ENCODE measurements at regions not wholly inside any gene's neighbourhood (a gene's known extent, or its start where the extent isn't known, plus 50 kb on each side); places are given as distances from the start of the nearest gene placed in this dataset.

GRCh38 chr13:62358646-62358932, 942.9 kb upstream of the PCDH20 start:
- Histone ChIP-seq H3K4me3 (no peak overlapping the region), H3K4me1 (no peaks in the 10 kb centered on the region), H3K9me3 (no peaks in the 10 kb centered on the region), H3K36me3 (no peaks in the 10 kb centered on the region), H3K27ac (no peak overlapping the region), H3K27me3 (no peaks in the 10 kb centered on the region)
- intact Hi-C loops (cut with DNase I; ENCODE audit: low total_unique reads) (no loop called here), in situ Hi-C loops (cut with MboI; ENCODE audit: low sequenced_read_pairs in 4 of 4) (no loop called here)
- DNase-seq: no peak
- no peak for ATAC-seq
- TF ChIP-seq POLR2A (IDR thresholded peaks at IDR 0.05): no peak
- TF ChIP-seq CTCF (IDR thresholded peaks at IDR 0.05 in 4 of 5, conservative IDR thresholded peaks at IDR 0.05 in 1 of 5): no peak

- in situ Hi-C loops (cut with MboI; ENCODE audit: low sequenced_read_pairs in 4 of 4): no loop called here
- no peak for TF ChIP-seq POLR2A (IDR thresholded peaks at IDR 0.05)
- no peak for TF ChIP-seq CTCF (IDR thresholded peaks at IDR 0.05 in 4 of 5, conservative IDR thresholded peaks at IDR 0.05 in 1 of 5)
- intact Hi-C loops (cut with DNase I; ENCODE audit: low total_unique reads): no loop called here
Observed at GRCh38 chr13:62357887-62358645, 942.4 kb upstream of the PCDH20 start.

GRCh38 chr13:62356977-62357376, 941.3 kb upstream of the PCDH20 start:
- DNase-seq: no peak
- Histone ChIP-seq H3K4me3 (no peak overlapping the region), H3K4me1 (no peaks in the 10 kb centered on the region), H3K27me3 (no peaks in the 10 kb centered on the region), H3K36me3 (no peaks in the 10 kb centered on the region), H3K27ac (no peak overlapping the region), H3K9me3 (no peaks in the 10 kb centered on the region)
- no peak for ATAC-seq
- no peak for TF ChIP-seq CTCF (IDR thresholded peaks at IDR 0.05 in 4 of 5, conservative IDR thresholded peaks at IDR 0.05 in 1 of 5)
- TF ChIP-seq POLR2A (IDR thresholded peaks at IDR 0.05): no peak
- intact Hi-C loops (cut with DNase I; ENCODE audit: low total_unique reads): no loop called here
- in situ Hi-C loops (cut with MboI; ENCODE audit: low sequenced_read_pairs in 4 of 4): no loop called here

More at GRCh38 chr13:62357887-62358645, 942.4 kb upstream of the PCDH20 start:
- no peaks in the 10 kb centered on the region for H3K9me3 ChIP-seq
- no peak for ATAC-seq
- no peaks in the 10 kb centered on the region for H3K27me3 ChIP-seq
- H3K36me3 ChIP-seq: no peaks in the 10 kb centered on the region
- no peak for DNase-seq
- no peaks in the 10 kb centered on the region for H3K4me1 ChIP-seq
- H3K4me3 ChIP-seq: no peak overlapping the region
- no peak overlapping the region for H3K27ac ChIP-seq

- H3K36me3 ChIP-seq: no peaks in the 10 kb centered on the region
- H3K27ac ChIP-seq: no peak overlapping the region
- no peak overlapping the region for H3K4me3 ChIP-seq
- DNase-seq: no peak
- TF ChIP-seq CTCF (IDR thresholded peaks at IDR 0.05 in 4 of 5, conservative IDR thresholded peaks at IDR 0.05 in 1 of 5) (no peak), POLR2A (IDR thresholded peaks at IDR 0.05) (no peak)
- in situ Hi-C loops (cut with MboI; ENCODE audit: low sequenced_read_pairs in 4 of 4) (no loop called here), intact Hi-C loops (cut with DNase I; ENCODE audit: low total_unique reads) (no loop called here)
- no peaks in the 10 kb centered on the region for H3K9me3 ChIP-seq
- H3K4me1 ChIP-seq: no peaks in the 10 kb centered on the region
- no peak for ATAC-seq
- H3K27me3 ChIP-seq: no peaks in the 10 kb centered on the region
Observed at GRCh38 chr13:62337109-62337880, 921.6 kb upstream of the PCDH20 start.

Data from gastrocnemius medialis (tissue), 4 donors.